Epithelial cell of esophagus (primary cell): ENCODE measurements at regions not wholly inside any gene's neighbourhood (a gene's known extent, or its start where the extent isn't known, plus 50 kb on each side); places are given as distances from the start of the nearest gene placed in this dataset.
A peak's percentile ranks its signal among the peaks of the same experiment; 100 is the strongest.

Source experiments
- DNase-seq: peaks from one replicate; pipeline ENCODE4 v3.0.0; 2010; ENCODE audit warnings: low read depth
- H3K4me3 ChIP-seq: 2 replicates; pipeline ENCODE4 v1.5.1; 2011; ENCODE audit warnings: mild to moderate bottlenecking, low read length, control low read depth
- CTCF ChIP-seq: IDR thresholded peaks from 2 replicates; pipeline ENCODE4 v1.5.1; 2011; ENCODE audit warnings: low read depth, mild to moderate bottlenecking, low read length, control low read depth, inconsistent platforms; ENCODE audit not compliant: insufficient read depth; ENCODE audit errors: missing control alignments

- no peak for TF ChIP-seq CTCF
- DNase-seq: peak; percentile 92
- no peak overlapping the region for H3K4me3 ChIP-seq
Measured at GRCh38 chr1:195591917-195592672, 1016.1 kb downstream of the KCNT2 start.

GRCh38 chr1:195590649-195591048 is 1017.6 kb downstream of the KCNT2 start:
- TF ChIP-seq CTCF: no peak
- DNase-seq: no peak
- no peak overlapping the region for H3K4me3 ChIP-seq

GRCh38 chr1:195584870-195585624 is 1023.2 kb downstream of the KCNT2 start:
- TF ChIP-seq CTCF: no peak
- no peak overlapping the region for H3K4me3 ChIP-seq
- DNase-seq: peak; percentile 32

GRCh38 chr1:195580988-195581387 is 1027.3 kb downstream of the KCNT2 start:
- no peak overlapping the region for H3K4me3 ChIP-seq
- no peak for DNase-seq
- peak; percentile 11 for TF ChIP-seq CTCF

GRCh38 chr1:195577748-195578147 is 1030.5 kb downstream of the KCNT2 start:
- DNase-seq: no peak
- no peak overlapping the region for H3K4me3 ChIP-seq
- TF ChIP-seq CTCF: no peak

GRCh38 chr1:195576641-195577040 is 1031.6 kb downstream of the KCNT2 start:
- DNase-seq: no peak
- no peak for TF ChIP-seq CTCF

More at GRCh38 chr1:195576641-195577040, 1031.6 kb downstream of the KCNT2 start:
- H3K4me3 ChIP-seq: no peak overlapping the region
